IPS DF 19.7 (cell line): ENCODE measurements at regions not wholly inside any gene's neighbourhood (a gene's known extent, or its start where the extent isn't known, plus 50 kb on each side); places are given as distances from the start of the nearest gene placed in this dataset.
"Not testable (repeated sequence)": the region's sequence is repeated elsewhere in the genome, so short reads cannot be mapped to it uniquely, and the experiment has no call there.

Experiments used
- DNase-seq: peaks from one replicate; pipeline ENCODE4 v3.0.0-alpha.2; 2013; ENCODE audit warnings: low read depth, low spot score

DNA sequence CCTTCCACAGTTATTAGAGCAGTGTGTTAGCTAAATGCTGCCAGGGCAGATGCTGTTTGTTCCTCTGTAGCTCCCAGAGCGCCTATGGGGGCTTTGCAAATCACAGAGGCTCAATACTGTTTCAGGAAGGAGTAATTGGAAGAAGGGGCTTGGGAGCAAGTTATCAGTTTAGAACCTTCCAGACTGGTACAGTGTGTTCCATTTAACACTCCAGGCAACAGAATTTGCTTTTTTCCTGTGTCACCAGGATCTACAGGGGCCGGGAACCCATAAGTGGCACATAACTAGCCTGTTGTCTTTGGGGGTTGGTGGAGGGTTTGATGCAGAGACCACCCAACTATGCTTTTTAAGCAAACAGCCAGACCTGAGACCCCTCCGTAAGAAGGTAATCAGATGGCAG is 307.3 kb upstream of the KCNN2 start:
- no peak for DNase-seq

DNA sequence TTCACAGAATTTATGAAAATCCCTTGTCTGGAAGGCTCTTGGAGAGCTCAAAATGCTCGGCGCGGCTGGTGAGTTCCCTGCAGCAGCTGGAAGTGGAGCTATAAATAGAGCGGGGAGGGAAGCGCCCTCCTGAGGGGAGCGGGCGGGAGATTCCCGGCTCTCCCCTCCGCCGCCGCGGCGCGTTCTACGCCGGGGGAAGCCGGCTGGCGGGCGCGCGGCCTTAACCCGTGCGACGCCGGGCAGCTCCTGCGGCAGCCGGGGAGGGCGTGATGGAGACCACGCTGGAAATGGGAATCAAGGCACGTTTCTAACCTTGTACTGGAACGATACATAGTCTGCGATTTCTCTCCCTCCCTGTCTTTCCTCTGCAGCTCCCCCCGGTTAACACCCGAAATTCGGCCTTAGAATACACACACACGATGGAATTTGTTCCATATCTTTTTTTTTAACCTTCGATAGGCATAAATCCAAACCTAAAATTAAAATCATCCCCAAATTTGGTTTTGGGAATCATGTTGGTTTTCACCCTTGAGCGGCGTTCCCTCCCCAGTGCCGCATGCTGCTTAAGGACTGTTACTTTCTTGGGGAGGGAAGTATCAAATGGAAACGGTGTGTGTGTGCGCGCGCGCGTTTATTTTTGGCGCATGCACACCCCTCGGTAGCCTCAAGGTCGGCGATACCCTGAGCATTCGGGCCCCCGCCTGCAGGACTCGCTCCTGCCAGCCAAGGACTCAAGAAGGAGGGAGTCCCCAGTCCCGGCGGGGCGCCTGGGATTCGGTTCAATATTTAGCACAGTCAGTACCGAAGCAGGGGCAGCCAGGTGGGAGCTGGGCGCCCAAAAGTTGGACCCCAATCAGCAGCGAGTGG is 306.3 kb upstream of the KCNN2 start:
- no peak for DNase-seq

DNA sequence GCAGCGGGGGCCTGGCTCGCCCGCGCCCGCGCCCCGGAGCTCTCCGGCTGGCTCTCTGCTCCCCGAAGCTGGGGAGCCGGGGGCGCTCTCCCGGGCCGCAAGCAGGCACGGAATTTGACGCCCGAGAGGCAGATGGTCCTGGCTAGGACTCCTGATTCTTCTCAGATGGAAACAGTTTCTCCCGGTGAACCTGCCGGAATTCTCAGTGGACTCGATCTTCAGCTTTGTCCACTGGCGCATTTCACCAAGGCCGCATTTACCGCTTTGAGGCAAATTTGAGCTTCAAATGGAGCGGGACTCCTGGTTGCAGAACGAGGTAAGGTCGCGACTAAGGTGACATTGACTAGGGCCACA is 305.7 kb upstream of the KCNN2 start:
- DNase-seq, result no peak

DNA sequence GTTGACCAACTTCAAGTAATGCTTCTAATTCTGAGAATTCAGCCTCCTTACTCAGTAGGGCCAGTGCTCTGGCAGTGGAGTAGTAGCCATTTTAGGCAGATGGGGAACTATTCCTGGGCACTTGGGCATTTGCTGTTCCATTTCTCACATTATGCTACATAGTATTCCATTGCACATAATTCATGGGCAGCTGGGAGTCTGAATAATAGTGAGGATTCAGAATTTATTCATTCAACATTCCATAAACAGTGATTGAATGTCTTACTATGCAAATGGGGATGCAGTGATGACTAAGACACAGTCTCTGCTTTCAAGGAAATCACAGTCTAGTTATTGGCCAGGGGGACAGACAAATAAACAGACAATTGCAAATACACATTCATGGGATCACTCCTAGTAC is 301.0 kb upstream of the KCNN2 start:
- DNase-seq, result no peak

DNA sequence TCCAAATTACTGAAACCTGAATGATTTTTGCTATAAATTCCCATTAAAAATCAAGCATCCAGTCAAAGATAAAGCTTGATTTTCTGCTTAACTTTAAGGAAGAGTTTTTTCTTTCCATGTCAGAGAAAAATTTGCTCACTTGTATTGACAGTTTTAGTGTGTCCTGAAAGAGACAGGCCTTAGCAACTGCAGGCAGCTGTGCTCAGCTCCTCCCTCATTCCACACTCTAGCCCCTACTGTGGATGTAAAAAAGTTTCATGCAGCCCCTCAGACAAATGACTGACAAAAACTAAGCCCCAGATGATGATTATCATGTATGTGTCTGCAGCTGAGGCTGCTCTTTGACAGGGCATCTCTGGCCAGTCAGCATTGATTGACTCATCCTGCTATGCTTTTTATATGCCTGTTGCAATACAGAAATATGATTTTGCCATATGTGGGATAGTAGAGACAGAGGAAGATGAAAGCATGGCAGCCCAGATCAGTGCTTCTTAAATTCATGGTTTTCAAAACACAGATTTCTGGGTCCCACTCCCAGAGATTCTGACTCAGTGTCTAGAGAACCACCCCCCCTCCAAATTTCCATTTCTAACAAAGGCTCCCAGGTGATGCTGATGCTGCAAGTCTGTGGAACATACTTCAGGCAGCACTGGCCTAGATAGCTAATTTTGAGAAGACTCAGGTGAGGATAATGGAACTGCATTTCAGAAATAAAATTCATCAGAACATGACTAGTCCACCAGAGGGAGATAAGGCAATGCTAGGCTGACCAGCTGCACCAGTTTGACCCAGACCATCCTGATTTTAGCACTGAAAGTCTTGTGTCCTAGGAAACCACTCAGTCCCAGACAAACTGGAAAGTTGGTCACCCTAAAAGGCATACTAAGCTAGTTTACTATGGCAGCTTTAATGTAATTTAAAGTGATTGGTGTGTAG is 298.7 kb upstream of the KCNN2 start:
- DNase-seq, result no peak

DNA sequence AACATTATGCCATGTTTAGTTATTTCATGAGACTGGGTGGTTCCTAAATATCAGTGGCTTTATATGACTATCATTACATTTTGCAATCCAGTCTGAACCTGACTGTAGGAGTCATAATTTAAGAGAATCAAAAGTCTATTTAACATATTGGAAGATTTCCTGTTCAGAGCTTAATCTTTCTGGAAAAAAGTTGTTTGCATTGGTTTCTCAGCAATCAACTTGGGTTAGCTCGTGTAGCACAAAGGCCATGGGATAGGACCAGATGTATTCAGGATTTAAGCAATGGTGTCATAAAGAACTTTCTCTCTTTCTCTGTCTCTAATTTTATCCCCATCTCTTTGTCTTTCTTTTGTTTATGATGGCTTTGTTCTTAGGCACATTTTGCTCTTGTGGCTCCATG is 296.0 kb upstream of the KCNN2 start:
- no peak for DNase-seq

DNA sequence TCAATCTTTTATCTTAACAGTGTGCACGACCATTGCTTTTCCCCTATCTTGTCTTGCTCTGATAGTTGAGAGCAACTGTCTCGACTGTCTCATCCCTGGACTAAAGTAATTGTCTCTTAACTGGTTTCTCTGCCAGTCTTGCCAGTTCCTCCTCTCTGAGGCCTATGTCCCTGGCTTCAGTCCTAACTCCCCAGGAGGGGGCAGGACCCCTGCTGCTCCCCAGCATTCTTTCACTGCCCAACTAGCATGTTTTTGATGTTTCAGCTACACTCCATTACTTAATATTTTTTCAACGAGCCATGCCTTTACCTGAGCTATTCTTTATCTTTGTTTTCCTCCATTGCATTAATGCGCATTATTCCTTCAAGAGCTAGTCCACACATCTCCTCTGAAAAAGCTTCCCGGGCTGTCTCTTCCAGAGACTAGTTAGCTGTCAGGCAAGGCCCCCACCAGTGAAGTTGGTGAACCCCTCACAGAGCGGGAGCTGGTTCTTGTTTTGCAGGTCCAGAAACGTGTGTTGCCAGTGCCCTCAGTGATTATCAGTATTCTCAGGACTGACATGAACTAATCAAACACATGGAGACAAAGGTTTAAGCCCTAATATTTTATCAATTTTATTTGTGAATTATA is 291.7 kb upstream of the KCNN2 start:
- DNase-seq, result no peak

DNA sequence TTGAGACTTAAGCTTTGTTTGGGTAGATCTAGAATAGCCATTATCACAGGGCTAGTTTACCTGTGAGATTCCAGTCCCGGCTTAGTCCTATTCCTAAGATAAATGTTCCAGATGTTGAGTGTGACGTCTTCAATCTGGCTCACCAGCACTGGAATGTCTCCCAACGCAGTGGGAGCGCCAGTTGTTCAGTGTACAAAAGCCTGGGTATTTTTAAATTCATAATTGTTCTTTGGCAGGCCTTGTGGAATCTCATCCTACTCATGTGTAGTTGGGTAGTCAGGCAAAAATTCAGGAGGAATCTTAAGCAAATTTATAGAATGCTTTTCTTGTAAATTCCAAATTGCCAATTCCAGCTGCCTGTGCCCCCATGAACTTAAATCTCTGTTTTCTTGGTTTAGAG is 272.6 kb upstream of the KCNN2 start:
- DNase-seq, result no peak

DNA sequence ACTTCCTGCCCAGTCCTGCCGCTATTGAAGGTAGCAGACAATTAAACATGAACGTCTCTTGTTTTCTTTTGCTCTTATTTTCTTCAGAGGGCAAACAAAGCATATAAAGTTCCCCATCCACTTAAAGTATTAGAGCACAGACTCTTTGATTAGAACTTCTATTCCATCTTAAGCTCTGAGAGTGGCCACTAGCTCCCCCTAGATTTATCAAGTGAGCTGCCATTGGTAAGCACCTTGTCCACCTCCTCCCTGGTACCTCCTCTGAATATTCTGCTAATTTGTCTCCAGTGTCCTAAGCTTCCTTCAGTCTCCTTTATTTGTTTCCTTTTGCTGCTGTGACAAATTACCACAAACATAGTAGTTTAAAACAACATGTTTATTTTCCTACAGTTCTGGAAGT is 264.3 kb upstream of the KCNN2 start:
- no peak for DNase-seq

DNA sequence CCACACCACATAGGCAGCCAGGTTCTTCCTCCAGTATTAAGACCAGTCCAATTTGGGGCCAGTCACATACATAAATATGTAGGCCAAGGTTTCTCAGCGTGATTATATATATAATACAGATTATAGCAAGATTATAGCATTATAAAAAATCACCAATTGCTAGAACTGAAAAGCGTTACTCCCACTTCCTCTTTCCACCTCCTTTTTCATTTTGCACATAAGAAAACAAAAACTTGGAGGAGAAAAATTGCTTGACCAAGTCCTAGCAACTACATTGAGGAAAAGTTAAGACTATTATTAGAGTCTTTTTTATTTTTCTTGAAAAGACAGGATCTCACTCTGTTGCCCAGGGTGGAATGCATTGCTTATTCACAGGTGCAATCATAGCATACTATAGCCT is 262.7 kb upstream of the KCNN2 start:
- DNase-seq, result no peak

DNA sequence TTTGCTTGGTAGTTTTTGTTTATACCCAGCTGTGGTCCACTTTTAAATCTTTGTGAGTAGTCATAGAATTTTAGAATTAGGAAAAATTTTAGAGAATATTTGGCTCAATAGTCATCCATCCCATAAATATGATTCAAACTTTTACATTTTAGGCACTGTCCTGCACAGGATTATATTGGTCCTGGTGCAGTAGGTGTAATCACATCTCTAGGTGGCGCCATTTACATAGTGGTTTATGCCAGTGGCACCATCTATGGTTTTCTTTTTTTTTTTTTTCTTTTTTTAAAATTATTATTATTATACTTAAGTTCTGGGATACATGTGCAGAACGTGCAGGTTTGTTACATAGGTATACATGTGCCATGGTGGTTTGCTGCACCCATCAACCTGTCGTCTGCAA is 260.7 kb upstream of the KCNN2 start:
- DNase-seq, result no peak

DNA sequence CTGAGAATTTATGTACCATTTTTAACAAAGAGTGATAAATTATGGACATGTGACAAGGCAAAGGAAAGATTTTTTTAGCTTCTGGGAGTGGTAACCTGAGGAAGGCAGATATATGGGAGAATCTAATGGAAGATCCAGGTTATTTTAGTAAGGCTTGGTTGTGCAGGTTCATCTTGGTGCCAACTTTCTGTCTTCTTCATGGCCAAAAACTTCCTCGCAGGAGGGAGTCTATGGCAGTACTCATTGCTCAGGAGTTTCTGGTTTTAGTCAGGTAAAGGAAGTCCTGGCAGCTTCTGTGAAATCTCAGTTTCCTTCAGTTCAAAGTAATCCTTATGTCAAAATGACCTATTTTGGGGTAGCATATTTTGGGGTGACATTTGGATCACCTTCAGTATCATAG is 248.3 kb upstream of the KCNN2 start:
- DNase-seq, result no peak

DNA sequence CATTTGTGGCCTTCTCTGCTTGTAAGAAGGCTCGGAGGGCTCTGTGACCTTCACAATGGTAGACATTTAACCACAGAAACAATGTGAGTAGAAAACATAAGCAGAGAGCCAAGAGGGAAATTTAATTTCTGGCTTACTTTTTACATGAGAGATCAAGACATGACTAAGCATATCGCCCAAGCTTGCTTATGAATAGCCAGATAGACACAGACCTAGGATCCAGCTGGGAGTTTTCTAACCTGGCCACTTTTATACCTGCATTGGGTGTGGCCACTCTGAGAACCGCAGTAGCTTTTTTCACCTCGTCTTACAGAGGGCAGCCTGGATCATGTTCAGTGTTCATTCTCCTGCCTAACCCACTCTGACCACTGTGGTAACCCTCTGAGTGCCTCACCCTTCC is 244.9 kb upstream of the KCNN2 start:
- no peak for DNase-seq

DNA sequence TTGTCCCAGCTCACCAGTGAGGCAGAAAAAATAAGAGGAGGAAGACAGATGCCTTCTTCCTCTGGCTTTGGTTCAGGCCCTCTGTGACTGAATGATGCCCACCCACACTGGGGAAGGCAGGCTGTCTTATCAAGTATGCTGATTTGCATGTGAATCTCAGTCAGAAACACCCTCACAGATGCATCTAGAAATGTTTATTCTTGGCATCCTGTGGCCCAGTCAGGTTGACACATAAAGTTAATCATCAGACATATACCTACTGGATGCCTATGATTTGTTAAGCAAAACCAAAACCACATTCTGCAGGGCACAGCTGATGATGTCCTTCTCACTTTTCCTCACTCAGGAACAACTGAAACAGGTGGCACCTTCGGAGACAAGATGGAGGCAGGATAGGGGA is 243.4 kb upstream of the KCNN2 start:
- no peak for DNase-seq

DNA sequence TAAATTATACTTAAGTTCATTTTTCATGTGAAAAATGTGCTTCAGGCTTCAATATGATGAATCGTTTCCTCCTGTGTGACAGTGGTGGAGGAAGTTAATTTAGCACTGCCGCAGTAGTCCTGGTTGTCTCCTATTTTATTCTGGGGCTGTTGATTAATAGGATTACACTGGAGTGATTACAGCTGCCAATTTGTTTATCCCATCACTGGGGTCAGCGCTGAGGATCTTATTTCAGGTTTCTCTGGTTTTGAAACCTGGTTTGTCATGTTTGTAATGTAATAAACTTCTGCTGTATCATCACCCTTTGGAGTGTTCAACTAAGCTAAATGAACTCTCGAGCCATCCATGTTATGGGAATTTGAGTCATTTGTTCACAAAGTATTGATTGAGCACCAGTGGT is 241.7 kb upstream of the KCNN2 start:
- no peak for DNase-seq

DNA sequence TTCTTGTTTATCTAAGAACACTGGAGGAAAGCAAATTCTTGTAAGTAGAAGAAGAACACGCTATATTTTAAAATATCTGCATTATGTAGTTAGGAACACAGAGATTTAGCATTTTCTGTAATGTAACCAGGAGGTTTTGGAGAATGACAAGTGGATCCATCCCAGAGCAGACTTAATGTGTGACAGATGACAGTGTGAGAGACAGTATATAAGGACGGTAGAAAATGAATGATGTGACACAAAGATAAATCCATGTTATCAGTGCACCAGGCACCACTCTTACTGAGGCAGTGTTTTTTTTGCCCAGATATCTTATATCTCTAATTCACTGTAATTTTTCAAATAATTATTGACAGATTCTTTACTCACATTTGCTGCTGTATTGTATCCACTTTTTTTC is 239.0 kb upstream of the KCNN2 start:
- DNase-seq, result no peak

DNA sequence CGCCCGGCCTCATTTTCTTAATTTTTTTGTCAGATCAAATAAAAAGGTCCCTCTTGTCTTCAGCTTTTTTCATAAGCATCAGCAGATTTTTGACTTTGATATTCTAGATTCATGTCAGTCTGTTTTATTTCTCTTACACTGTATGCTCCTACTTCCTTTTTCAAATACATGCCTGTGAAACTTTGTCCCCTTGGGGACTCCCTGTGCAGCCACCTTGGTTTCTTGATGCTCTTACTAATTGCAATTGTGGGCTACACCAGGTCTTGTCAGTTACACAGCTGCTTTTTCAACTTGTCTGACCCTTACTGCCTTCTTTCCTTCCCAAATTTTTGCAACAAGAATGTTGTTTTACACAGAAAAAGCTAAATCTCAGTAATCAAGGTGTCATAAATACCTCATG is 238.2 kb upstream of the KCNN2 start:
- DNase-seq, result no peak

DNA sequence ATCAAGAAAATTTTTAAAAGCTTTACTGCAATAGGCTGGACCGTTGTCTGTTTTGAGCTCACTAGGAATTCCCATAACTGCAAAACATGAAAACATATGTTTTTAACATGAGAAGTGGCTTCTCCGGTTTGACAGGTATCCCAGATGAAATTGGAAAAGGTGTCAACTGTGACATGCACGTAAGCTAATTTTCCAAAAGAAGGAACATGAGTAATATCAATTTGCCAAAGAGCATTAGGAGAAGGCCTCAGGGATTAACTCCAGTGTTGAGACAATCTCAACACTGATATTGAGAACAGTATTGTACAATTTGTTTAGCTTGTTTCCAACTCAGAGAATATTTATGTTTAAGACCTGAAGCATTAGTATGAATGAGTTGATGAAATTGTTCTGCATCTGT is 215.5 kb upstream of the KCNN2 start:
- no peak for DNase-seq

DNA sequence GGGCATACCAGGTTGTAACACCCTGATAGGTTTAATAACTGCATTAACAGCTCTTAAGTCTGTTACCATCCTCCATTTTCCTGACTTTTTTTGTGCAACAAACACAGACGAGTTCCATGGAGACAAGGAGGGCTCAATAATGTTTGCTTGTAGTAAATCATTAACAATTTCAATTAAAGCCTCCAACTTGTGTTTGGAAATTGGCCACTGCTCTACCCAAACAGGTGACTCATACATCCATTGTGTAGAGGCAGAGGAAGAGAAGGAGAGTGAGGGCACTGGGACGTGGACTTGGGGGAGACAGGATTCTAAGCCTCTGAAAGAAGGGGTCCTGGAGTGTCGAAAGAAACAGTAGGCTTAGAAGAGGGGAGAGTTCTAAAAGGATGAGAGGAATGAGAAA is 213.6 kb upstream of the KCNN2 start:
- DNase-seq, result no peak

DNA sequence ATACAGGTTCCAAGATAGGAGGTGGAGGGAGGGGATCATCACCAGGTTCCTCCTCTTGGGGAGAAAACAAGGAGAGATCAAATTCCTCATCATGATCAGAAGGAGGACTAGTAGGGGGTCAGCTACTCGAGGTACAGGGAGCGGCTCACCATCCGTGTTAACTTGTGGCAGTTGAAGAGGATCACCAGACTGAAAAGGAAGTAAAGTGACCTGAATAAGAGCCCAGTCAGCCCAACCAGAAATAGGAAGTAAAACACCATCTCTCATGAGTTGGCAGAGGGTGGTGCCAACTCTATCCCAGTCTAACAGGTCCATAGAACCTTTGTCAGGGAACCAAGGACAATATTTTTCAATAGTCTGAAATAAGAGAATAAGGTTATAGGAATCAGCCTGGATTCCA is 213.1 kb upstream of the KCNN2 start:
- DNase-seq, result not testable (repeated sequence)

DNA sequence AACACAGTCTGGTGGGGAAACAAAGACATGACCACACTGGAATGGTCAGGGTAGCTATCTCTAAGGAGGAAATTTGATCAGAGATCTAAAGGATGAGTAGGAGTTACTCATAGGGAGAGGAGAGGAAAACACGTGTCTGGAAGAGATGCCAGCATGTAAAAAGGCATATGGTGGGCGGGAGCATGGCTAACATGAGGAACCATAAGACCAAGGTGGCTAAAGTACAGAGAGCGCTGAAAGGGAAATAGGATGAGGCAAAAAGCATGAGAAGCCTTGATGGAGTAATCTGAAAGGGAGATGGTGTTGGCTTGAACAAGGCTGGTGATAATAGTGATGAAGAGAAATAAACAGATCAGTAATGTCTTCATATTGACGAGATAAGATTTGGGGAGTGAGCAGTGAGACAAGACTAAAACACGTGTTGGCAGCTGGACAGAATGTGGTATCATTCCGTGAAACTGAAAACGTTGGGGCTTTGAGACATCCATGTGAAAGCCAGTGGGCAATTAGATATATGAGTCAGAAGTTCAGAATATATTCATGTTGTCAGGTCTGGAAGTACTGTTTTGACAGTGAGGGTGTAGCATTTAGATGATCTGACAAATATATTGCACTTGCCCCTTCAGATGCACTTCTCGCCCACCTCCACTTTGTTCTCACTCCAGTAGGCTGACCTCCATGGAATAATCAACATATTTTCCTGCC is 209.1 kb upstream of the KCNN2 start:
- no peak for DNase-seq

DNA sequence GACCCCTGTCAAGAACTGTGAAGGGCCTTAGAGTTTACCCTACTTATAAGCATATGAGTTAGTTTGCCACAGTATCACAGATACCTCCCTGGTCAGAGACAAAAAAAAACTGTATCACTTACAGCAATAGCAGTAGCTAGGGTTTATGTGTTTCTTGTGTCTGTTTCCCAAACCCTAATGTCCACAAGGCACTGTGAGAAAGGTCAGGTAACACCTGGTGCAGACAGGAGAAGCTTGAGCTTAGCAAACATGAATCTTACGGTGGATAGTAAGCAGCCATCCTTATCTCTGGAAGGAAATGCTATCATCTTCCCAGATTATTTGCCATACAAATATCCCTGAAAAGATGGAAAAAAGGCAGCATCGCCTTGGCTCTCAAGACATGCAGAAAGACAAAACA is 208.5 kb upstream of the KCNN2 start:
- DNase-seq, result no peak
